Hematopoietic multipotent progenitor cell (in vitro differentiated cells): ENCODE measurements at regions not wholly inside any gene's neighbourhood (a gene's known extent, or its start where the extent isn't known, plus 50 kb on each side); places are given as distances from the start of the nearest gene placed in this dataset.
"Not testable (repeated sequence)": the region's sequence is repeated elsewhere in the genome, so short reads cannot be mapped to it uniquely, and the experiment has no call there.

Experiments
- DNase-seq, 3 donors: peaks; one replicate each; pipeline ENCODE4 v3.0.0-alpha.2; 2011 to 2015; ENCODE audit warnings: low read depth in 2 of 3, low spot score in 2 of 3

DNA sequence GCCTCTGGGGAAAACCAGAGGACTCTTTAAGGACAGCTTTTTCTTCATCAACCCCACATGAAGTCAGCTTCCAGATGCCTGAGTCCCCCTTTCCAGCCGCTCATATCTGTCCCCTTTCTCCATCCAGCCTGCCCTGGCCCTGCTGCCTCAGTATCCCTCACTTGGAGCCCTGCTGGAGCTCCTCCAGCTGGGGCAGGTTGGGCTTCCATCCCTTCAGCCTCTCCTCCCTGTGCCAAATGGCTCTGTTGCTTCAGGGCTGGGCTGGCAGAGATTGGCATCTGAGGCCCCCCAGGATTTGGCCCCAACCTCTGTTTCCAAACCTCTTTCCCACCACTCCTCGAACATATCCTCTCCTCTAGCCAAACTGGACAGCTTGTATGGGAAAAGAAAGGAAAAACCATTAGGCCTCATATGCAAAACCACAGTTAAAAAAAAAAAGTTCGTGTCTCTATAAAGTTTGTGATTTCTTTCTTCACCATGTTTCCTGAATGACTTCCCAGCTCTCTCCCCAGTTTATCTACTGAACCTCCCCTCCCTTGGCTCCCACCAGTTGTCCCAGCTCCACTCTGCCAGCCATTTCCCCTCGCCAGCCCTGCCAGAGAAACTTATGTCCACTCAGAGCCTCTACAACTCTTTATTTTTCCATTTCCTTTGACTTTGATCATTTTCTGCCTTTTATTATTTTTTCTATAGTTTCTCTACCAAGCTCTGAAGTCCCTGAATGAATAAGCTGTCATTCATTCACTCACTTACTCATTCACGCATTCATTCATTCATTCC, 217.9 kb downstream of the FOXD2 start:
- no peak for DNase-seq

DNA sequence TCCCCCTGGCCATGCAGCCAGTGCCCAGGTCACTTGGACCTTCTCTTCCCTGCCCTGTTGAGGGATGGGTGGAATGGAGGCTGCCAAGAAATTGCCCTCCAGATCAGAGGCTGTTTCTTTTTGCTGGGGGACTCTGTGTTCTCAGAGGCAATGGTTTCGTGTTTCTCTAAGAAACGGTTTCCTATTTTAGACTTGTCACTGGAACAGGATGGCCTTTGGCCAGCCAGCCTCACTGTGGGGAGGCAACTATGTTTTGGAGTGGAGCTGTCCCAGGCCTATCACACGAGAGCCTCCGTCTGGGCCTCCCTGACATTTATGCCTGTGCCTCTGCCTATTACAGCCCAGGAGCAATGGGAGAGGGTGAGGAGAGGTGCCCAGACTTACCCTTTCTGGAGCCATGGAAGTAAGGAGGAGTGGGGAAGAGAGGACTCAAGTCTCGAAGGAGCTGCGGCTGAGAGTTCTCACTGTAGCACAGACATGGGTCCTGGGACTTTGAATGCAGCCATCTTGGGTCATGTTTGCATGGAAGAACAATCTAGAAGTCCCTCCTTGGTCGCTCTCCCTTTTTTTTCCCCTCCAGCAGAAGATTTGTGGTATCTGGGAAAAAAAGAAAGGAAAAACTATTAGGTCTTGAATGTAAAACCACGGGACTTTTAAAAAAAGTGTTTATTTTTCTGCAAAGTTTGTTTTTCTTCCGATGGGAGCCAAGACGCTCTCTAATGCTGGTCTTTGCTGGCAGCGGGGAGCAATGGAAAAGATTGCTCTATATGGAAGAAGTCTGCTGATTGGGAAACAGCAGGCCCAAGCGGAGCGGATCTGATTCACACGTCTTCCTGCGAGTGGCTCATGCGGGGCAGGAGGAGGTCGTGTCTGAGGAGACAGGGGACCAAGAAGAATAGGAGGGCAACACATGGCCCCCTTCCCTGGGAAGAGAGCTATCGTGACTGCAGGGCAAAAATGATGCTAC, 219.2 kb downstream of the FOXD2 start:
- DNase-seq: no peak

DNA sequence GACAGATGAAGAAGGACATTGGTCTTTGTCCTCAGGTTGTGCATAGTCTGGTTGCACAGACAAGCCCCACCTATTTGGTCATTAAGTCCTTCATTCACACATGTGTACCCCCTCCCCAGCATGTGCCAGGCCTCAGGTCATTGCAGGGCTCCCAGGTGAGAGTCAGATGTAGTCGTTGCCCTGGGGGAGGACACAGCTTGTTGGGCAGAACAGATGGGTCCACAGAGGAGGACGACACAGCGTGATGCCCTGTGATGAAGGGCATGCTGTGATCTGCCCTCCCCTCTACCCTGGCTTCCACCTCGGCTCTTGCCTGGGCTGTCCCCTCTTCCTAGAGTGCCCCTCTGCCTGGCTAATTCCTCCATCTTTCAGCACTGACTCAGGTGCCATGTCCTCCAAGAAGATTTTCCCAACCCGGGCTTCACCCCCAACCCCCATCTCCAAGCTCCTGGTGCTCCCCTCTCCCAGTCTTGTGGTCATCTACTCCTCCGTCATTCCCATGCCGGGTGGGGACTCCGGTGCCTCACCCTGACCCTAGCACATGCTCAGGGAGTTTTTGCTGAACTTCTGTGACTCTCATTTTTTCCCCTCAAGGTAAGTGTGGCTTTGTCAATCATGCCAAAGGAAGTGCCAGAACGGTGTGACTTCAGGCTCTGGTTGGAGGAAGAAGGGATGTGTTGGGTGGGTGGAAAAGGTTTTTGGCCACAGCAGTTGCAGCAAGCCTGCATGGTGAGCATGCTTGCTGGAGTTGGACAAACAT, 220.5 kb downstream of the FOXD2 start:
- no peak for DNase-seq

DNA sequence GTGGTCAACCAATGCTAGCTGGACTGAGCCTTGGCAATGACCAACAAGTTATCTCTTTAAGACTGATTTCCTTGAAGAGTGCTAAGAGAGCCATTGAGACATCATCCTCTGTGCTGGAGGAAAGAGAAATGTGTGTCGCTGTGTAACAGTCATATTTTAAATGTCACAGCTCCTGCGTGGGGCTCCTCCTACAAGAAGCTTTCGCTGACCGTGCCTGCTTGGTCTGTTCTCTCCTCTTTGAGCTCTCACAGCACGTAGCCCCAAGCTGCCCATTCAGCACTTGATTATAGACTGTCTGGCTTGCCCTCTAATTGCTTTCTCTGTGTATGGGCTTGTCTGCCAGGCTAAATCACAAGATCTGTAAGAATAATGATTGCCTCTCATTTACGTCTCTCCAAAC, 221.3 kb downstream of the FOXD2 start:
- no peak for DNase-seq

DNA sequence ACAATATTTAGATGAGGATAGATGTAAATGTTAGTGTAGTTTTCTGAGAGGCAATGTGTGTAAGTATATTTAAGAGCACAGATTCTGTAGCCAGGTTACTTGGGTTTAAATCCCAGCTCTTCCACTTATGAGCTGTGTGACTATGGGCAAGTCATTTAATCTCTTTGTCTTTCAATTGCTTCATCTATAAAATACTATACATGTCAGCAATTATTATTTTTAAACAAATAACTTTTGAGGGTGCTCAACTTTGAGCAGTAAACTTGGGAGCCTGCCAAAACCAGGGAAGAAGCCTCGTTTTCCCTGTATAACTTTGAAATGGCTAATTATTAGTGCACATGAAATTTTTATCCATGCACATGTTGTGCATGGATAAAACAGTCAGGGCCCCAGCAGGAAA, 222.8 kb downstream of the FOXD2 start:
- no peak for DNase-seq

DNA sequence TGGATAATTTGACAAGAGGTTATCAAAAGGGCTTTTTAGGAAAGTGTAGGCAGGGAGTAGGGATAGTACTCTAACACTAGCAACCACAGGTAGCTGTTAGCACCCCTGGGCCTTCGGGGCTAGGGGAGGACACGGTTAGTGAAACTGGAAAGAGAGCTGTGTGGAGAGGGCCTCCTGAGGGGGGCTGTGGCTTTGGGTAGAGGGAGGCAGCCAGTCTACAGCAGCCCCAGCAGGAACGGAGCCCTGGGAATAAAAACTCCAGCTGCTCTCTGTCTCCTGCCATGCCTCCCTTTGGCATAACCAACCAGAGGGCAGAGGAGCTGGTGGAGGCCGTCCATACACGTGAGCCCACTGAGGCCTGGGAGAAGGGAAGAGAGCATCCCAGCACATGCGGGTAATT, 223.2 kb downstream of the FOXD2 start:
- DNase-seq: no peak

DNA sequence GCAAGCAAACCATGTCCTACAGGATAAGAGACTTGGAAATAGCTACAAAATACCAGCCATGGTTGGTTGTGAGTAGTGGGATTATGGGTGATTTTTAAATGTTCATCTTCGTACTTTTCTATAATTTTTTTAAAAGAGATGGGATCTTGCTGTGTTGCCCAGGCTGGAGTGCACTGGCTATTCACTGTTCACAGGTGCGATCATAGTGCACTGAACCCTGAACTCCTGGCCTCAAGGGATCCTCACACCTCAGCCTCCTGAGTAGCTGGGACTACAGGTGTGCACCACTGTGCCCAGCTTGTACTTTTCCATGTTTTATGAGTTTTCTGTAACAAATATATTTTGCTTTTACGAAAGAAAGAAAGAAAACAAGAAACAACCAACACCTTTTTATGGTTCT, 224.2 kb downstream of the FOXD2 start:
- no peak for DNase-seq

DNA sequence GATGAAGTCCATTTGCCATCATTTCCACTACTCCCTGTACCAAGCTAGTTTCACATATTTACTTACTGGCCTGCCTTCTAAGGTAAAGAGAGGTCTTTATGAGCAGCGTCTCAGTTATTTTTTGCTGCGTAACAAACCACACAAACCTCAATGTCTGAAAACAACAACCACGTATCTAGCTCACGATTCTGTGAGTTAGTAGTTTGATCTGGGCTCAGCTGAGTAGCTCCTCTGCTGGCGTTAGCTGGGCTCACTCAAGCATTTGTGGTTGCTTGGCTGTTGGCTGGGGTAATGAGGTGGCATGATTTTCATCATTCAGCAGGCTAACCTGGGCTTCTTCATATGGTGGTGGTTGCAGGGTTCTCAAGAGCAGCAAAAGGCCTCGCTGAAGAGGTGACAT, 225.4 kb downstream of the FOXD2 start:
- DNase-seq: no peak

DNA sequence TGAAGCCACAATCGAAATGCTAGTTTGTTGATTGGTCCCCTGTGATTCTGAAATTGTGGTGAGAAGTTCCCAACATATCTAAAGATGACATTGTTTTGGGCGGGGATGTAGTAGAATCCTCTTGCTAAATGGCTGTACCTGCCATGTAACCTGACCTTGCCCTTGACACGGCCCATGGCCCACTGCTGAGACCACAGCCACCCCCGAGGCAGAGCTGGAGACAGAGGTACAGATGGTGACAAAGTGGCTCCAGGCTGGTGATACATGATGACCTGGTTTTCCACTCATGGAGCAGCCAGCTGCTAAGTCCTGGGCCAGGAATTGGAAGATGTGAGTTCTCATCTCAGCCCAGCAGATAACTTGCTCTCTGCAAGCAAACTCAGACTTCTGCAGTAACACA, 226.5 kb downstream of the FOXD2 start:
- no peak for DNase-seq

DNA sequence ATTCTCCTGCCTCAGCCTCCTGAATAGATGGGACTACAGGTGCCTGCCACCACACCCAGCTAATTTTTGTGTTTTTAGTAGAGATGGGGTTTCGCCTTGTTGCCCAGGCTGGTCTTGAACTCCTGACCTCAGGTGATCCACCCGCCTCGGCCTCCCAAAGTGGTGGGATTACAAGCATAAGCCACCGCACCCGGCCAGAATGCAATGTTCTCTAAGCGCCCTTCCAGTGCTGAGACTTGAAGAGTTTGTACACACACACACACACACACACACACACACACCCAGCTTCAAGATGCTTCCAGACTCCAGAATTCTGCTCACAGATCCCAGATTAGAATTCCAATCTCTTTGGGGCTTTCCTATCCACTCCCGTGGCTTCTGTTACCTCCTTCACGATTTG, 227.1 kb downstream of the FOXD2 start:
- DNase-seq: not testable (repeated sequence)

DNA sequence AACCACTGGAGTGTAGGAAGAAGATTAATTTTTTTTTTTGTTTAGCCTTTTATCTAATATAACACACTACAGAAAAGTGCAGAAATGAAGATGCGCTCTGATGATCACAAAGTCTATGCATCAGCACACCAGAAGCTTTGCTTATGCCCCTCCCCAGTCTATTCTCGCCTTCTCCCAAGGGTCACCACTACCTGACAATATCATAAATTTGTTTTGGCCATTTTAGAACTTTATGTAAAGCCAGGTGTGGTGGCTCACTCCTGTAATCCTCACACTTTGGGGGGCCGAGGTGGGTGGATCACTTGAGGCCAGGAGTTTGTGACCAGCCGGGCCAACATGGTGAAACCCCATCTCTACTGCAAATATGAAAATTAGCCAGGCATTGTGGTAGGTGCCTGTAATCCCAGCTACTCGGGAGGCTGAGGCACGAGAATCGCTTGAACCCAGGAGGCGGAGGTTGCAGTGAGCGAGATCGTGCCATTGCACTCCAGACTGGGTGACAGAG, 231.3 kb downstream of the FOXD2 start:
- DNase-seq: no peak

DNA sequence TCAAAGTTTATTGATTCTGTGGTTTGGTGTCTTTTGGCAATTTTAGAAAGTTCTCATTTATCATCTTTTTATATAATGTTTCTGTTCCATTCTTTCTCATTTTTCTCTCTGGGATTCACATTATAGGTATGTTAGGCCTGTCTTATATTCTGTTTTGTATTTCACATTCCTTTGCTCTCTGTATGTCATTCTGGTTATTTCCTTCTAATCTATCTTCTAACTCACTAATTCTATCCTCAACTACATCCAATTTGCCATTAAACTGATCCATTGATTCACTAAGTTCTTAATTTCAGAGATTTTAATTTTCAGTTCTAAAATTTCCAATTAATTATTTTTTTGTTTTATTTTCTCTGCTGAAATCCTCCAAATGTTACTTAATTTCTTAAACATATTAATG, 234.8 kb downstream of the FOXD2 start:
- no peak for DNase-seq

DNA sequence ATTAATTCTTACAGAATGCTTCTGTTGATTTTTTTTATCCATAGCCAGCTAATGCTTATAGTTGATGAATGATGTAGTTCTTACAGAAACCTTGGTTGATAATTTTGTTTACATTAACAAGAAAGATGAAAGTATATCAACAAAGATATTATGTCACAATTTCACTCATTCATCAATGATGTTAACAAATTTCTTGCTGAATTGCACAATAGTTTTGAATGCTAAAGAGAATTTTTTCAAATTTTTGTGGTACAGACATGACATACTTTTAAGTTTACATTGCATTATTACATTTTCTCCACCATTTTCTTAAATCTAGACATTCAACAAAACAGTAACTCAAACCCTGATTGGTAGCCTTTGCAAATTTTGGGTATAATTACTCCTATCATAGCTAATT, 236.3 kb downstream of the FOXD2 start:
- no peak for DNase-seq

DNA sequence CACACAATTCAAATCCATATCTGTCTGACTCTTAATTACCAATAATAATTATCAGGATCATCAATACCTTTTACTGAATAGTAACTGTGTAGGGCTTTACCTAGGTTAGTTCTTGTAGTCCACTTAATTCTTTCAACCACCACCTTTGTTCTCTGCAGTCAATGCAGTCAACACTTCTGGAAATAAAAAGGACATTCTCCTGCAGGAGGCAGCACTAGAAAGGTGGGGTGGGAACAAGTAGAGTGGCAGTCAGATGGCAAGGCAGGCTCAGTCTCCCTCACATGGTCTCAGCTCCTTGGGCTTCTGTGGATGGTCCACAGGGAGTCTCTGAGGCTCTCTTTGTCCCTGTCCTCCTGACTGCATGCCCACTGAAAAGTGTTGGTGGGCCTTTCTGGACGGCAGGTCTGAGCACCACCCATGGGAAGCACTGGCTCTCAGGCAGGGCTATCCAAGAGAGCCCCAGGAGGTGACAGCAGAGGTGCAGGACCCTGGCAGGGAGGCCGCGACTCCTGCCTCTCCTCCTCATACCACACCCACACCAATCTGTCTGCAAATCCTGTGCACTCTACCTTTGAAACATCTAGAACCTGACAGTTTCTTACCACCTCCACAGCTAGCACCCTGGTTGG, 237.3 kb downstream of the FOXD2 start:
- no peak for DNase-seq

DNA sequence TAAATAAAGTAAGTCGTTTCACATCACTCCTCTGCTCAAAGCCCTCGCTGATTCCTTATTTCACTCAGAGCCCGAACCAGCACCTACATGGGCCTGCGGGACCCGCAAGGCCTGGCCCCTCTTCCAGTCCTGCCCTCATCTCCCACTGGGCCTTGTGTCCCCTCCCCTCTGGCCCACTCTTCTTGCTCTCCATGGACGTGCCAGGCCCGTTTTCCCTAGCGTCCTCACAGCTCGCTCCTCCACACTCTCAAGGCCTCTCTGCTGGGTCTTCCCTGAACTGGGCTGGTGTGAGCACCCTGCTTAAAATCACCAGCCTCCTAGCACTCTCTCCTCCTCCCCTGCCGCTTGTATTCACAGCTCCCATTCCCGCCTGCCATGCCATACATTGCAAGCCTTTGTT, 237.9 kb downstream of the FOXD2 start:
- DNase-seq: no peak

DNA sequence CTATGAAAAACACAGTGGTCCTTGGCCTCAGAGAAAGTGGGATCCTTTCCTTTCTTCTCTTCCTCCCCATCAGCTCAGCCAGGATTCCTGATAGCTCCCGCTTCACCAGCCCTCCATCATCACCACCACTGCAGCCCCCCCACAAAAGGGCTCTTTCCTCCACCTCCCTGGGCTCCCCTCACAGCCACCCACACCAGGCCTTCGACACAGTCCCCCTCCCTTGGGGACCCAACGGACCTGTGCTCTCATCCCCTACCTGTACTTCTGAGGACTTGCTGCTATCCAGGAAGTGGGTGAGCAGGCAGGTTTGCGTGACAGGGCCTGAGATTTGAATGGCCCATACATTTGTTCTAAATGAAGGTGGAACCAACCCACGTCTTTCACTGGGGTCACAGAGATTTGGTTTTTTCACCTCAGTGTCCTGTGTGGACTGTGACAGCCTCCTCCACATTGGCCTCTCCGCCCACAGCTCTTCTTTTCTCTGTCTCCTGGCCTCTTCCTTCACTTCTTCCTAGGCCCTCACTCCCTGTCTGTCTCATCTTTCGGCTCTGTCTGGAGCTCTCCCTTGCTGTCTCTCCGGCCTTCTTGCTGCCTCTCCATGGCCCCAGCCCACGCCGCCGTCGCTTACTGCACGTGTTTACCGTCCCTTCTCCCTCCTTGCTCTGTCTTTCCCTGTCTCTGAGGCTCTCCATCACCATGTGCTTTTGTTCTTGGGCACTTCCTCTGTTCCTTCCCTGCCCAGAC, 238.6 kb downstream of the FOXD2 start:
- DNase-seq: no peak

DNA sequence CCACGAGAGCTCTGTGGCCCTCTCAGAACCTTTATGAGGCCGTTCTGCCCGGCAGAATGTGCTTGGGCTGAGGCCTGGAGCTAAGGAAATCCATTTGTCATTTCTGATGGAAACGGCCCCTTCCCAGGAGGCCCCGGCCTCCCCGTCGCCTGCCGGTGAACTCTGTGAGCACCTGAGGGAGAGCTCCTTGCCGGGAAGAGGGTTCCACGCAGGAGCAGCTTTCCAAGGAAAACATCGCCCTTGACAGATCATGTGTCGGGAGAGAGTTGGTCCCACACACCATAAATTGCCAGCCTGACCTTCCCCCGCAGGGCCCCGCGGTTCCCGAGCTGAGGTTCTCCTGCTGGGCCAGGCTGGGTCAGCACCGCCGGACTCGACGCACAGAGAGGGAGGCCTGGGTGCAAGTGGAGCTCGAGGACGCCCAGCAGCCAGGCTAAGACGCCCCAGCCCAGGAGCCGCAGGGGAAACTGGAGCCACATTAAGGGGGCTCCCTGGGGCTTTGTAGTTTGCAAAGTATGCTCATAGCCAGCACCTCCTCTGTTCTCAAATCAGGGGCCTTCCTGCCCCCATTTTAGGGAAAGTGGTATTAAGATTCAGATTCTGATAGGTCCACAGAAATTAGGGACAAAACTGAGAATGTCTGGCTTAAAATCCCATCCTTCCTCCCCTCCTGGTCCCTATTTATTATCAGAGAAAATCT, 239.5 kb downstream of the FOXD2 start:
- no peak for DNase-seq

DNA sequence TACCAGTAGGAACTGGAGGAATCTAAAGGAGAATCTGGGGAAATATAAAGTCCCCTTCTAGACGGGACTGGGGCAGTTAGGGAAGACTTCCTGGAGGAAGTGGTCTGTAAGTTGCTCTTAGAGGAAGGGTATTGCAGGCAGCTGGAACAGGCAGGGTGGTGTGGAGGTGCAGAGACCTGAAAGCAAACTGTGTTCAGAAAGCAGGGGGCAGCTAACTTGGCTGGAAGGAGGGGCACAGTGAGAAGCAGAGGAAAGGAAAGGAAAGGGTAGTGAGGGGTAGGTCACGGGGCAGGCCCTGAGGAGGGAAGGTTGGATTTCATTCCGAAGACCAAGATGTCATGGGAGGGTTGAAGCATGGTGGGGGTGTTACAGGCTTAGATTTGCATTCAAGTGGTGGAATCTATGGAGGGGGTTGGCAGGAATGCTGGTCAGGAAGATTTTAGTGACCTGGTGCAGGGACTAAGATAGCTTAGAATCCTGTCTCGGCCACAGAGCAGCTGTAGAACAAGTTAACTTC, 240.7 kb downstream of the FOXD2 start:
- no peak for DNase-seq

DNA sequence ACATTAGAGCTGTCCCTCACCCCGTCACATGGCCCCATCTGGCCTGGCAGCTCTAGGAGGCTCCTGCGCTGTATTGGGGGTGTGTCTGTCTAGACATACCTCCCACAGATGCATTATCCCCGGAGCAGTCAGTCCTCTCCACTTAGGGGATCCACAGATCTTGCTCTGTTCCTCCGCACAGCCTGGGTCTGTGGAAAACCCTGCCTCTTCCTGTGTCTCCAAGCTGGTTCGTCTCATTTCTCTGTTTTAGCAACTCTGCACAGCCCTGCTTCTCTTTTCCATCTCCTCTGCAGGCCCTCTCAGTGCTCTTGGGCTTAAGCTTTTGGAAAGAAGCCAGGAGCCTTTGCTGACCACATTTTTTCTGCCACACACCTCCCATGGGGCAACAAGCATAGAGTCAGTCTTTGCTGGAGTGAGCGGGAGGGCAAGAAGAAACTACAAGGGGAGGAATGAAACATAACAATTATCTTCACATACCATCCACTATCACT, 241.5 kb downstream of the FOXD2 start:
- DNase-seq: peak in 1 of 3 donors; percentile 22
